IPS-18c (cell line): ENCODE measurements at regions not wholly inside any gene's neighbourhood (a gene's known extent, or its start where the extent isn't known, plus 50 kb on each side); places are given as distances from the start of the nearest gene placed in this dataset.
"Not testable (repeated sequence)": the region's sequence is repeated elsewhere in the genome, so short reads cannot be mapped to it uniquely, and the experiment has no call there.

Experiments used
- H3K4me3 ChIP-seq: 2 replicates; pipeline ENCODE4 v1.7.0; 2013; ENCODE audit warnings: low read depth, mild to moderate bottlenecking, low read length, moderate library complexity; ENCODE audit not compliant: insufficient read depth
- H3K9me3 ChIP-seq: one replicate; pipeline ENCODE4 v1.6.1; 2013; ENCODE audit warnings: mild to moderate bottlenecking, low read length, moderate library complexity; ENCODE audit not compliant: control insufficient read depth, insufficient read depth

DNA sequence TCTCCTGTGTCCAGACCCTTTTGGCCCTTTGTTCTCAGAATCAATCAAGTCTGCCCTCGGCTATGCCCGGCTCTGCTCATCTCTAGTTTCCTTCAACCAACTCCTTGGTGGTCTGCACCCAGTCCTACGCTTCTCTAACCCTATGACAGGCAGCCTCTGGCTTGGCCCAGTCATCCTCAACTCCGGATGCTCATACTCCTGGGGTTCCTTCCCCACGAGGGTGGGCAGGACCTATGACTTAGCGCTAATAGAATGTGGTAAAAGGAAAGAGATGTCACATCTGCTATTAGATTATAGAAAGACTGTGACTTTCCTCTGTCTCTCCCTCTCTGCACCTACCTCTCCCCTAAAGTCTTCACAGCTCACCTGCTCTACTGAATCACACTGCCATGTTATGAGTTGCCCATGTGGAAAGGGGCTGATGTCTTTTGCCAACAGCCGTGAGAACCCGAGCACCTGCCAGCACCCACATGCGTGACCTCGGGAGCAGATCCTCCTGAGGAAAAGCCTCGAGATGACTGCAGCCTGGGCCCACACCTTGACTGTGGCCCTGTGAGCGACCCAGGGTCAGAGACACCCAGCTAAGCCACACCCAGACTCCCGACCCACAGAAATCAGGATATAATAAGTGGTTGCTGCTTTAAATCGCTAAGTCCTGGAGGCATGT lies 334.9 kb downstream of the GADD45G start:
- Histone ChIP-seq H3K9me3 (no peaks in the 10 kb centered on the region), H3K4me3 (no peak overlapping the region)

GRCh38 chr9:89940625-89941024 lies 335.8 kb downstream of the GADD45G start:
- Histone ChIP-seq H3K9me3 (no peaks in the 10 kb centered on the region), H3K4me3 (no peak overlapping the region)

DNA sequence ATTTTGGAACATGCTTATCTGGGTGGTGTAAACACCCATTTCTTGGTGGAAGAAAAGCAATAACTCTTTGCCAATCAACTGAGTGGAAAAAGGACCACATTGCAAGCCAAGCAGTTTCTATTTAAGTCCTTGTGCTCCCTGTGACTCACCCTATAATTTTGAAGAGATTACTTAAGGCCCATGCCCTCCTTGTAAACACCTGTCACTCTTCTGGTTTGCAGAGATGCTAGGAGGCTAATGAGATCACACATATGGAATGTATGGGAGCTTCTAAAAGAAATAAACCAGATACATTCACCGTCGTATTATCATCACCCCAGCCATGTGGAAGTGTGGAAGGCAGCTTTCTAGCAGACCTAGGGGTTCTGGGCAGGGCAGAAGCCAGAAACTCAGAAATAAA lies 337.1 kb downstream of the GADD45G start:
- H3K4me3 ChIP-seq, result no peak overlapping the region
- H3K9me3 ChIP-seq, result no peaks in the 10 kb centered on the region

- H3K4me3 ChIP-seq, result no peak overlapping the region
- H3K9me3 ChIP-seq, result no peaks in the 10 kb centered on the region
Observed at GRCh38 chr9:89942643-89943042, 337.8 kb downstream of the GADD45G start.

DNA sequence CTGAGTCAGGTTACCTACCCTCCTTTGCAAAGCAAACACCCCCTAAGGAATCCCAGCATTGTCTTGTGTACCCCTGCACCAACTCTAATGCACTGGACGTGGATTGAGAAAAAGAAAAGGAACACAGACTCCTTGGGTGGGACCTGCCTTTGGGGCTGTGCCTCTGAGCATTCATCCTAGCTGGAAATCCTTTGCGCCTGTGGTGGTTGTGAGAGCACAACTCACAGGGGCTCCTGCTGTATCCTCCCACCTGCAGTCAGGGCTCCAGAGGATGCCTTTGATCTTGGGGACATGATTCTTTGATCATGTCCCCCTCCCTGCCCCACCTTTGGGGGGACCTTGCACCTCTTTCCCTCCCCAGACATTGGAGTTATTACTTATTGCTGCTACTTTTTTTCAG lies 338.5 kb downstream of the GADD45G start:
- Histone ChIP-seq H3K9me3 (no peaks in the 10 kb centered on the region), H3K4me3 (no peak overlapping the region)

- no peaks in the 10 kb centered on the region for H3K9me3 ChIP-seq
- H3K4me3 ChIP-seq, result no peak overlapping the region
Observed at GRCh38 chr9:89943728-89944127, 338.9 kb downstream of the GADD45G start.

- Histone ChIP-seq H3K4me3 (no peak overlapping the region), H3K9me3 (no peaks in the 10 kb centered on the region)
Observed at GRCh38 chr9:89945133-89945532, 340.3 kb downstream of the GADD45G start.

DNA sequence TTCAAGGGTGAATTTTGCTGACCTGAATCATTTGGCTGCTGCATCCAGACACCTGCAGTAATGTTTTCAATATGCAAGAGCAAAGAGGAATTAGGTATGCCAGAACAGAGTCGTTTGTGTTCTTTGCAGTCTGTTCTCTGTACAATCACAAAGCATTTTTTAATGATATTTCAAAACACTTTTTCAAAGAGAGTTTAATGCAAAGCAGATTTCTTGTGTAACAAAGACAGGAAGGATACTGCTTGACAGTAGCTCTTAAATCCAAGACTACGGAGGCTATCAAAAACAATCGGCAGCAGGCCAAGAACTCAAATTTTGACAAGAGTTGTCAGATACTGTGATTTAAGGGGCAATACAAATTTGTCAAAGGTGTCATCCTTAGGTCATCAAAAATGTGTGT lies 341.9 kb downstream of the GADD45G start:
- Histone ChIP-seq H3K4me3 (no peak overlapping the region), H3K9me3 (no peaks in the 10 kb centered on the region)

GRCh38 chr9:89949111-89949510 lies 344.3 kb downstream of the GADD45G start:
- Histone ChIP-seq H3K4me3 (no peak overlapping the region), H3K9me3 (no peaks in the 10 kb centered on the region)

DNA sequence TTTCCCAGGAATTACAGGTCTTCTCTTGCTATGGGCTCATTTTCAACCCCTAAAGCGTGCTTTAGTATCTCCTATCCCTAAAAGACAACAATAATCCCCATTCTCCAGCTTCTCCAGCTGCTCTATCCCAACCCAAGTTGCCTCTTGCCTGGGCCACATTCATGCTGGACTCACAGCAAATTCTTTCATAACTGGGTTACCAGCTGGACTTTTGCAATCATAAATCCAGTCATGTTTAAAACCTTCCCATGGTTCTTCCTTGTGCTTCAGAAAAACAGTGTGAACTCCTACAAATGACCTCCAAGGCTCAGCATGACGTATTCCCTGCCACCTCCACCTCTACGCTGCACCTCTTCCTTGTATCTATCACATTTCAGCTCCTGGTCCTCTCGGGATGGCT lies 346.9 kb downstream of the GADD45G start:
- Histone ChIP-seq H3K9me3 (no peaks in the 10 kb centered on the region), H3K4me3 (no peak overlapping the region)

- H3K4me3 ChIP-seq, result no peak overlapping the region
- H3K9me3 ChIP-seq, result no peaks in the 10 kb centered on the region
Observed at GRCh38 chr9:89952401-89952800, 347.6 kb downstream of the GADD45G start.

GRCh38 chr9:89953263-89953662 lies 348.5 kb downstream of the GADD45G start:
- H3K4me3 ChIP-seq, H3K9me3 ChIP-seq: not testable (repeated sequence)

DNA sequence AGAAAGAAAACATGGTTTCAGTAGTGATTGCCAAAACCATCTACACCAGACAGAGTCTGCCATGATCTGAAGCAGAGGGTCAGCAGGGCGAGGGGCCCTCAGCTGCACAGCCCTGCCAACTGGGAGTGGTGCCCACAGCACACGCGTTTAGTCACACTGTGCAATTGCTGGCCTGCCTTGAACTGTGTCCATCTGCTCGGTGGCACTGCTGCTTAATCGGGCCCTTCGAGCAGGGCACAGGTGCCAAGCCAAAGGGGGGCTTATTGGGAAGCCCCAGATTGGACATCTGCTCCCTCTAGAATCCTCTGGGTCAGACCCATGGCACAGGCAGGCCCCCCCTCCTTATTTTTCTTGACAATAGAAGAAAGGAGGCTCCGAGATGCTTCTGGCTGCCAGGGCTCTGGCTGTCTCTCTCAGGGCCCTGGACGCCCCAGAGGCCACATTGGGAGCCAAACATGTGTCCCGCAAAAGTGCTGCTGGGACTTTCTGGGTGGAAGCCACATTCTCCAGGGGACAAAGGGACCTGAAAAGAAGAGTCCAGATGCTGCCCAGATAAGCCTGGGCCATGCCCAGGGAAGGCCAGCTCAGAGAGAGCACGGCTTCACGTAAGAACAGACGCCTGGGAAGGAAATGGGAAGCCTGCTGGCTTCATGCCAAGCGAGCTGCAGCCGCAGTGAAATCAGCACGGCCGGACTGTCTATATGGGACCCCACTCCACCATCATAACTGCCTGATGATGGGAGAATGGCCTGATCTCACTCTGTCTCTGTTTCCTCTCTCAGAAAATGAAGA lies 349.2 kb downstream of the GADD45G start:
- Histone ChIP-seq H3K9me3 (no peaks in the 10 kb centered on the region), H3K4me3 (no peak overlapping the region)

DNA sequence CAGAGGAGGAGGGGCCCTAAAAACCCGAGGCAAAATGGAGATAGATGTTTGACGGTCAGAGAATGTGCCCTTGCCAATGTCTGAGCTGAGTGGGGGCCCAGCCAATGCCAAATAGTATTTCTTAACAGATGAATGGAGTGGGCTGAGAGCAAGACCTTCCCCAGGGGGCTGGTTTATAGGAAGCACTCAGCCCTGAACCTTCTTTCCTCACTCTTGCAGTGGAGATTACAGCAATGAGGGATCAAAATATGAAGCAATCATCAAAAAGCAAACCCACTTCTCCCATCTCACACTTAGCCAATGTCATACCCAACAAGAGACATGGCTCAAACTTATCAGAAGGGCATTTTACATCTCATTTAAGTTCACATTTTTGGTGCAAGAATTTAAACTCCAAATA lies 350.3 kb downstream of the GADD45G start:
- peaks cover under 1% of the 10 kb centered on the region for H3K9me3 ChIP-seq
- no peak overlapping the region for H3K4me3 ChIP-seq

- Histone ChIP-seq H3K4me3 (no peak overlapping the region), H3K9me3 (peaks cover 3% of the 10 kb centered on the region)
Observed at GRCh38 chr9:89955626-89956025, 350.8 kb downstream of the GADD45G start.

DNA sequence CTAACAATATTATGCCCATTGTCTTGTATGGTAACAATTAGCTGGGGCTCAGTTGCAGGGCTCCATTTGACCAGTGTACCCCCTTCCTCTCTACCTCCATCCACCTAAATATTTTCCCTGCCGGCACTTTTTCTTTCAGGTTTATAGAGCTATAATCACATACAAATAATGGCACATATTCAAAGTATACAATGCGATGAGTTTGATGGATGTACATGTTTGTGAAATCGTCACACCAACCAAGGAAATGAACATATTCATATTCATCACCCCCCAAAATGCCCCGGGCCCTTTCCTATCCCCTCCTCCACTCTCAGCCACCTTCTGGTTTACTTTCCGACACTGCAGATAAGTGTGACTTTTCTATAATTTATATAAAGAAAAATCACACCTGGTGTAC lies 351.5 kb downstream of the GADD45G start:
- Histone ChIP-seq H3K9me3 (peaks cover 3% of the 10 kb centered on the region), H3K4me3 (no peak overlapping the region)

- H3K9me3 ChIP-seq, result peaks cover 3% of the 10 kb centered on the region
Observed at GRCh38 chr9:89956907-89957306, 352.1 kb downstream of the GADD45G start.

DNA sequence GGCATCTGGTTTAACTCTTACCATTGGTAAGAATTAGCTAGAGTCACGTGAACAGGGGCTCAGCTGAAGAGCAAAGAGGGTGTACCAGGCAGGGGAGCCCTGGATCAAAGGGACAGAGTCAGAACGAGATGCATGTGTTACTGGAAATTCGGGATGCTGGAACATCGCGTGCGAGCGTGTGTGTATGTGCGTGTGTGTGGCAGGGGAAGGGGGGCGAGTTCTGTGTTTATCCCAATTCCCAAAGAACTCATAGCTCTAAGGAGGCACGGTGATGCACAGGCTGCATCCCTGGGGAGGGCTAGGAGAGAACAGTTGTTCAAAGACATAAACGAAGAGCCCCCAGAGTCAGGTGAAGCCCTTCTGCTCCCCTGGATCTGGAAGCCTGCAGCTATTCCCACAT lies 353.3 kb downstream of the GADD45G start:
- H3K4me3 ChIP-seq, result no peak overlapping the region
- peaks cover 3% of the 10 kb centered on the region for H3K9me3 ChIP-seq

More at GRCh38 chr9:89956907-89957306, 352.1 kb downstream of the GADD45G start:
- no peak overlapping the region for H3K4me3 ChIP-seq
